ENCODE measurements at regions not wholly inside any gene's neighbourhood (a gene's known extent, or its start where the extent isn't known, plus 50 kb on each side); places are given as distances from the start of the nearest gene placed in this dataset.

- WGBS, 2 experiments (ENCODE audit: extremely low coverage in 2 of 2, insufficient read length in 1 of 2): no CpG with 5 or more reads among the region's 1 CpG
- ATAC-seq (ENCODE audit: low read depth) (peak; percentile 75), DNase-seq (peak; percentile 65)
- no peak overlapping the region for H4K91ac ChIP-seq (ENCODE audit: insufficient read depth, low read depth, low read length)
- peaks cover 5% of the 10 kb centered on the region; the same call in 1 of the 2 replicates for H3K4me1 ChIP-seq (ENCODE audit: control insufficient read depth, insufficient read depth, low read length)
- dilution Hi-C loops (cut with HindIII; ENCODE audit: low sequenced_read_pairs, unreplicated experiment) (no loop called here), intact Hi-C loops (cut with micrococcal nuclease) (no loop called here), in situ Hi-C loops (cut with MboI; ENCODE audit: low sequenced_read_pairs) (loop anchor here (25.0 kb wide), 1 partner anchor 1308 kb away; no protein-coding TSS in a partner anchor)
- no peak overlapping the region for H2AK9ac ChIP-seq (replicated peaks; ENCODE audit: low read depth, low read length, poor library complexity)
- no peak overlapping the region for H2BK5ac ChIP-seq (ENCODE audit: low read depth, low read length, poor library complexity, severe bottlenecking)
- TF ChIP-seq, protein P1, sequence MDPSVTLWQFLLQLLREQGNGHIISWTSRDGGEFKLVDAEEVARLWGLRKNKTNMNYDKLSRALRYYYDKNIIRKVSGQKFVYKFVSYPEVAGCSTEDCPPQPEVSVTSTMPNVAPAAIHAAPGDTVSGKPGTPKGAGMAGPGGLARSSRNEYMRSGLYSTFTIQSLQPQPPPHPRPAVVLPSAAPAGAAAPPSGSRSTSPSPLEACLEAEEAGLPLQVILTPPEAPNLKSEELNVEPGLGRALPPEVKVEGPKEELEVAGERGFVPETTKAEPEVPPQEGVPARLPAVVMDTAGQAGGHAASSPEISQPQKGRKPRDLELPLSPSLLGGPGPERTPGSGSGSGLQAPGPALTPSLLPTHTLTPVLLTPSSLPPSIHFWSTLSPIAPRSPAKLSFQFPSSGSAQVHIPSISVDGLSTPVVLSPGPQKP (IDR thresholded peaks at IDR 0.05; ENCODE audit: borderline replicate concordance, low read depth, low read length): no peak
- TF ChIP-seq, protein P2, sequence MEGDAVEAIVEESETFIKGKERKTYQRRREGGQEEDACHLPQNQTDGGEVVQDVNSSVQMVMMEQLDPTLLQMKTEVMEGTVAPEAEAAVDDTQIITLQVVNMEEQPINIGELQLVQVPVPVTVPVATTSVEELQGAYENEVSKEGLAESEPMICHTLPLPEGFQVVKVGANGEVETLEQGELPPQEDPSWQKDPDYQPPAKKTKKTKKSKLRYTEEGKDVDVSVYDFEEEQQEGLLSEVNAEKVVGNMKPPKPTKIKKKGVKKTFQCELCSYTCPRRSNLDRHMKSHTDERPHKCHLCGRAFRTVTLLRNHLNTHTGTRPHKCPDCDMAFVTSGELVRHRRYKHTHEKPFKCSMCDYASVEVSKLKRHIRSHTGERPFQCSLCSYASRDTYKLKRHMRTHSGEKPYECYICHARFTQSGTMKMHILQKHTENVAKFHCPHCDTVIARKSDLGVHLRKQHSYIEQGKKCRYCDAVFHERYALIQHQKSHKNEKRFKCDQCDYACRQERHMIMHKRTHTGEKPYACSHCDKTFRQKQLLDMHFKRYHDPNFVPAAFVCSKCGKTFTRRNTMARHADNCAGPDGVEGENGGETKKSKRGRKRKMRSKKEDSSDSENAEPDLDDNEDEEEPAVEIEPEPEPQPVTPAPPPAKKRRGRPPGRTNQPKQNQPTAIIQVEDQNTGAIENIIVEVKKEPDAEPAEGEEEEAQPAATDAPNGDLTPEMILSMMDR (conservative IDR thresholded peaks at IDR 0.05; ENCODE audit: low read depth, low read length): no peak
- TF ChIP-seq POLR2A (IDR thresholded peaks at IDR 0.05; ENCODE audit: low read depth, low read length) (no peak), RCOR1 (IDR thresholded peaks at IDR 0.05; ENCODE audit: insufficient replicate concordance, low read length) (no peak), USF2 (IDR thresholded peaks at IDR 0.05; ENCODE audit: low read depth, low read length) (no peak), NFE2L2 (IDR thresholded peaks at IDR 0.05; ENCODE audit: low read depth, low read length) (no peak), SMC3 (IDR thresholded peaks at IDR 0.05; ENCODE audit: low read depth, low read length) (no peak), MAZ (IDR thresholded peaks at IDR 0.05; ENCODE audit: borderline replicate concordance, low read depth, low read length) (no peak), BHLHE40 (IDR thresholded peaks at IDR 0.05; ENCODE audit: low read depth, low read length) (no peak), RFX5 (IDR thresholded peaks at IDR 0.05; ENCODE audit: low read depth, low read length) (no peak)
- H3K36me3 ChIP-seq (ENCODE audit: control insufficient read depth, insufficient read depth, low read length): no peaks in the 10 kb centered on the region
- H3K14ac ChIP-seq (replicated peaks; ENCODE audit: low read depth, low read length): no peak overlapping the region
- no peaks in the 10 kb centered on the region for H3K79me1 ChIP-seq (ENCODE audit: low read depth in 1 of 2, low read length in 2 of 2)
- no peak overlapping the region for H2AFZ ChIP-seq (replicated peaks; ENCODE audit: low read length, poor library complexity)
- H3K4ac ChIP-seq (ENCODE audit: low read depth, low read length): no peak overlapping the region
- no peak overlapping the region for H3K9ac ChIP-seq (ENCODE audit: low read depth, low read length)
- H3K27ac ChIP-seq (ENCODE audit: insufficient read depth, low read length): peak overlapping the region; percentile 39; the same call in 1 of the 2 replicates
- peak overlapping the region; percentile 38; the same call in 1 of the 2 replicates for H3K4me2 ChIP-seq (ENCODE audit: low read depth, low read length)
- no peak overlapping the region for H4K8ac ChIP-seq (ENCODE audit: low read depth in 2 of 2, low read length in 2 of 2)
- no peaks in the 10 kb centered on the region for H3K9me3 ChIP-seq (ENCODE audit: control insufficient read depth, insufficient read depth, low read length)
- H2AK5ac ChIP-seq (ENCODE audit: low read depth, low read length): no peak overlapping the region
- no peak overlapping the region for H2BK20ac ChIP-seq (ENCODE audit: low read depth, low read length)
- ChIA-PET POLR2A (ENCODE audit: unreplicated experiment) (no interaction called here), CTCF (no interaction called here)
- no peak overlapping the region for H2BK15ac ChIP-seq (ENCODE audit: low read depth, low read length)
- no peak overlapping the region for H2BK120ac ChIP-seq (ENCODE audit: low read depth, low read length)
- no TSS peak for BruUV-seq (replicated peaks)
- H3K27me3 ChIP-seq (ENCODE audit: control insufficient read depth, insufficient read depth, low read length): no peaks in the 10 kb centered on the region
- peaks cover 3% of the 10 kb centered on the region for H3K9me1 ChIP-seq (ENCODE audit: insufficient read depth, low read length)
- H4K20me1 ChIP-seq (ENCODE audit: insufficient read depth, low read length): no peaks in the 10 kb centered on the region
- H3K23ac ChIP-seq (ENCODE audit: low read depth, low read length): no peak overlapping the region
- H4K5ac ChIP-seq (ENCODE audit: low read depth, low read length): no peak overlapping the region
- H3K56ac ChIP-seq (ENCODE audit: extremely low read depth, insufficient read depth, low read length): no peak overlapping the region
- H3K18ac ChIP-seq (ENCODE audit: low read depth, low read length): no peak overlapping the region
- H3K4me3 ChIP-seq (ENCODE audit: insufficient read depth, low read depth, low read length): no peak overlapping the region
These were observed 891.8 kb upstream of the SOX9 start for GRCh38 chr17:71229070-71229469.

Measured in IMR-90 (cell line).